HG02852 (cell line): ENCODE measurements at regions not wholly inside any gene's neighbourhood (a gene's known extent, or its start where the extent isn't known, plus 50 kb on each side); places are given as distances from the start of the nearest gene placed in this dataset.

ENCODE experiments used
- ATAC-seq: cut with Tn5 transposase; IDR thresholded peaks from one replicate; pipeline ENCODE4 v1.9.1; 2021; ENCODE audit warnings: mild to moderate bottlenecking, moderate library complexity; ENCODE audit not compliant: unreplicated experiment

- no peak for ATAC-seq
These were observed 126.7 kb downstream of the DKK1 start for GRCh38 chr10:52440612-52441285.

- no peak for ATAC-seq
These were observed 128.5 kb downstream of the DKK1 start for GRCh38 chr10:52442576-52442975.

GRCh38 chr10:52443419-52444388, 129.6 kb downstream of the DKK1 start:
- ATAC-seq, result no peak

GRCh38 chr10:52446391-52446790, 132.3 kb downstream of the DKK1 start:
- ATAC-seq, result no peak

GRCh38 chr10:52447931-52448353, 133.9 kb downstream of the DKK1 start:
- ATAC-seq, result no peak

- ATAC-seq, result no peak
These were observed 136.7 kb downstream of the DKK1 start for GRCh38 chr10:52450762-52451291.

GRCh38 chr10:52451817-52452216, 137.7 kb downstream of the DKK1 start:
- no peak for ATAC-seq

GRCh38 chr10:52452600-52453493, 138.8 kb downstream of the DKK1 start:
- no peak for ATAC-seq

GRCh38 chr10:52453501-52453900, 139.4 kb downstream of the DKK1 start:
- no peak for ATAC-seq

GRCh38 chr10:52454491-52454890, 140.4 kb downstream of the DKK1 start:
- ATAC-seq, result no peak

- no peak for ATAC-seq
These were observed 141.0 kb downstream of the DKK1 start for GRCh38 chr10:52455098-52455497.

GRCh38 chr10:52459097-52459496, 145.0 kb downstream of the DKK1 start:
- ATAC-seq, result no peak

- ATAC-seq, result no peak
These were observed 149.7 kb downstream of the DKK1 start for GRCh38 chr10:52463826-52464225.

- no peak for ATAC-seq
These were observed 150.5 kb downstream of the DKK1 start for GRCh38 chr10:52464368-52465124.

- ATAC-seq, result no peak
These were observed 151.1 kb downstream of the DKK1 start for GRCh38 chr10:52465202-52465601.

GRCh38 chr10:52466464-52466863, 152.4 kb downstream of the DKK1 start:
- no peak for ATAC-seq

- no peak for ATAC-seq
These were observed 156.1 kb downstream of the DKK1 start for GRCh38 chr10:52469970-52470705.

- ATAC-seq, result no peak
These were observed 158.5 kb downstream of the DKK1 start for GRCh38 chr10:52472406-52473146.

GRCh38 chr10:52474265-52474664, 160.2 kb downstream of the DKK1 start:
- no peak for ATAC-seq
